BLaER1 (cell line): ENCODE measurements at regions not wholly inside any gene's neighbourhood (a gene's known extent, or its start where the extent isn't known, plus 50 kb on each side); places are given as distances from the start of the nearest gene placed in this dataset.
A peak's percentile ranks its signal among the peaks of the same experiment; 100 is the strongest.
"Not testable (repeated sequence)": the region's sequence is repeated elsewhere in the genome, so short reads cannot be mapped to it uniquely, and the experiment has no call there.

Source experiments
- H3K27ac ChIP-seq: shearing (Covaris generic); formaldehyde crosslinking; 2 replicates; pipeline ENCODE4 v1.8.1; 2022
- H3K27me3 ChIP-seq: shearing (Covaris generic); formaldehyde crosslinking; 2 replicates; pipeline ENCODE4 v1.8.1; 2022
- H3K36me3 ChIP-seq: shearing (Covaris generic); formaldehyde crosslinking; 2 replicates; pipeline ENCODE4 v1.8.1; 2022
- H3K4me1 ChIP-seq: shearing (Covaris generic); formaldehyde crosslinking; 2 replicates; pipeline ENCODE4 v1.8.1; 2022
- H3K4me2 ChIP-seq: shearing (Covaris generic); formaldehyde crosslinking; 2 replicates; pipeline ENCODE4 v1.8.1; 2022
- H3K4me3 ChIP-seq: shearing (Covaris generic); formaldehyde crosslinking; 2 replicates; pipeline ENCODE4 v1.8.1; 2022
- H3K9ac ChIP-seq: shearing (Covaris generic); formaldehyde crosslinking; 2 replicates; pipeline ENCODE4 v1.8.1; 2022
- H3K9me3 ChIP-seq: shearing (Covaris generic); formaldehyde crosslinking; 2 replicates; pipeline ENCODE4 v1.8.1; 2022
- H4K20me1 ChIP-seq: shearing (Covaris generic); formaldehyde crosslinking; 2 replicates; pipeline ENCODE4 v1.8.1; 2022

DNA sequence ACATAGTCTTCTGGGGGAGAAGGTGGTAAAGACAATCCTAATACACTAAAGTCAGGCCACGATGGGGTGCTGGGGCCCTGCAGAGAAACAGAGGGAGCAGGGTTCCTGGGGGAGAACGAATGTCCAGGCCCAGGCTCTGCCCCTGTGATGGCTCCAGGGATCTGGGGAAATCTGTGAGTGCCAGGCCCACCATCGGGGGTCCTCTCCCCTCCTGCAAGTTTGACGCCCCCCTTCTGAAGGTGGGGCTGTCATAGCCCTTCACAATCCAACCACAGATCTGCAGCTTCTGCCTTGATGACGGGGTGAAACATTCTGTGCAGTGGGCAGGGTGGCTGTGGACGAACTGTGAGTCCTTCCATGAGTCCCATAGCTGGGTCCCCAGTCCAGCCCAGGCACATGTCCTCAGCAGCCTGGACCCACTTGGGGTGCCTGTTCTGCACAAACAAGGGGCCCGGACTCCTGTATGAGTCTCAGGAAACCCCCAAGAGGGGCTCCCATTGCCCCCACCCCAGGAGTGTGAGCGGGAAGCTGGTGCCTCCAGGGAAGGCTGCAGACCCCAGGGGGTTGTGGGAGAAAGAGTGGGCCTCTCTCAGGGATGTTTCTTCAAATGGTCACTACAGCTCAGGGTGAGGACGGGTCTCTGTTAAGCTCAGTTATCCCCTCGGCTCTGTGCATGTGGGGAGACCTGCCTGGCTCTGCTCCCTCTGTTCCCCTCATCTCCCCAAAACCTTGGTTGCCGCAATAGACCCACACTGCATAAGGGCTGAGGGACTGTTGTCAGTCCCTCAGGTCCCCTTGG lies 134.3 kb downstream of the TNFRSF13B start:
- H3K9ac ChIP-seq, H3K27me3 ChIP-seq, H3K27ac ChIP-seq, H4K20me1 ChIP-seq, H3K9me3 ChIP-seq, H3K36me3 ChIP-seq, H3K4me3 ChIP-seq: not testable (repeated sequence)
- peak overlapping the region; percentile 58; the same call in 1 of the 2 replicates for H3K4me2 ChIP-seq
- peaks cover 13% of the 10 kb centered on the region for H3K4me1 ChIP-seq

DNA sequence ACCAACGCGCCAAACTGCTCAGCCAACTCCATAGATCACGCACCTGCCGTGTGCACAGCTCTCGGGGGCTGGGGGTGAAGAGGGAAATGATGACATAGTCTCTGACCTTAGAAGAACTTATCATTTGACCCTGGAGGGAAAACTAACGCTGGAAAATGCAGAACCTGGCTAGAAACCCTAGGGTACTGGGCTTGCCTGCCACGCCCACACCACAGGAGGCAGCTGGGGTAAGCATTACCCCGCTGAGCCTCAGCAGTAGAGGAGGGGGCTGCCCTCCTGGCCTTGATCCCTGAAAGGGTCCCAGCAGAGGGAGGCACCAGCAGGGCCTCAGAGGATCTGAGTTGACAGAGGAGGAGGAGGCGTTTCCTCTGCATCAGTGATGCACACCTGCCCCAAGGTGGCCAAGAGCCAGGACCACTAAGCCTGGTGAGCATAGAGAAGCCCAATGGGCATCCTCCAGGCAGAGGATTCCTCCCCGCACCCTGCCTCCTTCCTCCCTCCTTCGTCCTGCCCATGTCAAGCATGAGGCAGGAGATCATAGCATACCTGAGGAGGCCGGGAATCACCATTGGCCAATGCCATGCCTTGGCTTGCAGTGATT lies 135.5 kb downstream of the TNFRSF13B start:
- not testable (repeated sequence) for H3K27me3 ChIP-seq, H4K20me1 ChIP-seq, H3K4me3 ChIP-seq, H3K27ac ChIP-seq, H3K9me3 ChIP-seq, H3K4me2 ChIP-seq, H3K36me3 ChIP-seq, H3K9ac ChIP-seq
- peaks cover 13% of the 10 kb centered on the region for H3K4me1 ChIP-seq

DNA sequence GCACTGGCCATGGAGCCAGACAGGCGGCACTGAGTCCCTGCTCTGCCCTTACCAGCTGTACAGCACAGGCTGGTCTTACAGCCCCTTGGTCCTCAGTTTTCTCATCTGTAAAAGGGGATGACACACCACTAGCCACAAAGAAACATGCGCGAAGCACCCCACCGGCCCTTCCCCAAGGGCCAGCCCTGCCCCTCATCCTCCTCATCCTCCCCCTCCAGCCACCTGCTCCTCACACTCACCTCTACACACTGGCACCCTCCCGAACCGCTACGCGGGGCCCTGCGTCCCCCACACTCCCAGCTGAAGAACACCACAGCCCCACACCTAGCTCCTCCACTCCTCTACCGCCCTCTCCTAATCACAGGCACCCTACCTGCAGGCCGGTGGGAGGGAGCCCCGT lies 138.4 kb downstream of the TNFRSF13B start:
- not testable (repeated sequence) for H4K20me1 ChIP-seq, H3K9ac ChIP-seq, H3K27me3 ChIP-seq, H3K4me2 ChIP-seq, H3K9me3 ChIP-seq, H3K36me3 ChIP-seq, H3K27ac ChIP-seq, H3K4me3 ChIP-seq
- peaks cover 13% of the 10 kb centered on the region for H3K4me1 ChIP-seq

DNA sequence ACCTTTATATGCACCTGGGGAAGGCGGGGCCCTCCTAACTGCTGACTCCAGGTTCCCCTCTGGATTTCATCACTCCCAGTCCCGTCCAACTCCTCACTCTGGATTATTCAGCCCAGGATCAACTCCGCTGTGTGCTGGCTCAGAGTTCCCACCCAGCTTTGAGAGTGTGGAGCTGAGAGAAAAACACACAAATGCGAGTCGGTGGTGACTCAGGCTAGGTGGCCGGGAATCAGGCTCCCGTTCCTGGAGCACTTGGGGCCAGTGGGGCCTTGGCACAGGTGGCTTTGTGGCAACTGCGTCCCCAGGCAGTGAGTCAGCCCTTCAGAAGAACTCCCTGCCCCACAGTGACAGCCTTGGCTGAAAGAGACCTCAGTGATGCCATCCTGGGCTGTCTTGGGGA lies 139.1 kb downstream of the TNFRSF13B start:
- not testable (repeated sequence) for H3K4me1 ChIP-seq, H3K27me3 ChIP-seq, H4K20me1 ChIP-seq, H3K4me2 ChIP-seq, H3K4me3 ChIP-seq, H3K36me3 ChIP-seq, H3K27ac ChIP-seq, H3K9me3 ChIP-seq, H3K9ac ChIP-seq

DNA sequence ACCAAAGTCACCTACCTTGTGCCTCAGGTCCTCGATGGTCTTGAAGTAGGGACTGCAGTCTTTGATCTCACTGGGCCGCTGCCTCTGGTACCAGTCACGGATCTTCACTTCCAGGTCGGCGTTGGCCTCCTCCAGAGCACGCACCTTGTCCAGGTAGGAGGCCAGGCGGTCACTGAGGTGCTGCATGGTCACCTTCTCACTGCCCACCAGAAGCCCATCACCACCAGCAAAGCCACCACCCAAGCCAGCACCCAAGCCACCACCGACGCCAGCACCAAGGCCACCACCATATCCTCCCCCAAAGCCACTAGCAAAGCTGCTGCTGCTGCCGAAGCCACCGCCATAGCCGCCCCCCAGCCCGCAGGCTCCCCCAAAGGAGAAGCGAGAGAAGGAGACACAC lies 139.7 kb downstream of the TNFRSF13B start:
- not testable (repeated sequence) for H3K36me3 ChIP-seq, H4K20me1 ChIP-seq, H3K27ac ChIP-seq, H3K4me2 ChIP-seq, H3K9ac ChIP-seq, H3K27me3 ChIP-seq, H3K4me3 ChIP-seq, H3K4me1 ChIP-seq, H3K9me3 ChIP-seq

DNA sequence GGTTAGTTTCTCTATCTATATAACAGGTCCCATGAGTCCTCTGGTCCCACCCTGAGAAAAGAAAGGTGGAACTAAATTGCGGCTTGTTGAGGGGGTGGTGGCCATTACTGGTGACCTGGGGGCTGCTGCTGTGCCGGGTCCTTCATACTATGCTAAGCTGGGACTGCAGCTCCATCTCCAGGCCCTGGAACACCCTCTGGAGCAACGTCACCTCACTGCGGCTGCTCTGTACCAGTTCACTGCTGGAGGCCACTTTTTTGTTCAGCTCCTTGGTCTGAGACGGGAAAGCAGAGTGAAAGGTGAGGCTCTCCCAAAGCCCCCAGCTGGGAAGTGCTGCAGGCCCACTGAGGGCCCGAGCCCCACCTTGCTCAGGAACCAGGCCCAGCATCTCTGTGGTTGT lies 140.7 kb downstream of the CCDC144A start:
- not testable (repeated sequence) for H3K9ac ChIP-seq, H3K4me3 ChIP-seq, H3K27ac ChIP-seq, H3K9me3 ChIP-seq, H3K4me2 ChIP-seq, H3K27me3 ChIP-seq, H3K4me1 ChIP-seq, H3K36me3 ChIP-seq, H4K20me1 ChIP-seq

DNA sequence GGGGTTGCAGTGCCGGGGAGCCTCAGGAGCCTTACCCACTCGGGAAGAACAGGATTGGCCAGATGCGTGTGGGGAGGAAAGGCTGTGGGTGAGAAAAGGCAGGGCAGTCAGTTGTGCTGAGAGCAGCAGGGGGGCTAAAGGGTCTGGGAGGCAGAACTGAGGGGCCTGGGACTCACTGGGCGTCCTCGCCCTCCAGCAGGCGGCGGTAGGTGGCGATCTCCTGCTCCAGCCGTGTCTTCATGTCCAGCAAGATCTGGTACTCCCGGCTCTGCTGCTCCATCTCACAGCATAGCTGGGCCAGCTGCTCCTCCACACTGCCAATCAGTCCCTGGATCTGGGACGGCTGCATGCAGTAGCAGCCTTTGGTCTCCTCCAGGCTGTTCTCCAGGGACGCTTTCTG lies 140.2 kb downstream of the CCDC144A start:
- not testable (repeated sequence) for H3K4me2 ChIP-seq

More for the DNA sequence above, 140.2 kb downstream of the CCDC144A start:
- not testable (repeated sequence) for H3K27ac ChIP-seq, H4K20me1 ChIP-seq, H3K9me3 ChIP-seq, H3K4me1 ChIP-seq, H3K27me3 ChIP-seq, H3K36me3 ChIP-seq, H3K9ac ChIP-seq, H3K4me3 ChIP-seq
